Middle frontal gyrus (tissue), 1 donor: ENCODE measurements at regions not wholly inside any gene's neighbourhood (a gene's known extent, or its start where the extent isn't known, plus 50 kb on each side); places are given as distances from the start of the nearest gene placed in this dataset.
"Not testable (repeated sequence)": the region's sequence is repeated elsewhere in the genome, so short reads cannot be mapped to it uniquely, and the experiment has no call there.

ENCODE experiments used
- DNase-seq: peaks from one replicate; pipeline ENCODE4 v3.0.0-alpha.2; 2015; ENCODE audit warnings: low spot score; ENCODE audit errors: extremely low spot score

GRCh38 chr1:10938741-10939417, 73.6 kb upstream of the TARDBP start:
- no peak for DNase-seq

DNA sequence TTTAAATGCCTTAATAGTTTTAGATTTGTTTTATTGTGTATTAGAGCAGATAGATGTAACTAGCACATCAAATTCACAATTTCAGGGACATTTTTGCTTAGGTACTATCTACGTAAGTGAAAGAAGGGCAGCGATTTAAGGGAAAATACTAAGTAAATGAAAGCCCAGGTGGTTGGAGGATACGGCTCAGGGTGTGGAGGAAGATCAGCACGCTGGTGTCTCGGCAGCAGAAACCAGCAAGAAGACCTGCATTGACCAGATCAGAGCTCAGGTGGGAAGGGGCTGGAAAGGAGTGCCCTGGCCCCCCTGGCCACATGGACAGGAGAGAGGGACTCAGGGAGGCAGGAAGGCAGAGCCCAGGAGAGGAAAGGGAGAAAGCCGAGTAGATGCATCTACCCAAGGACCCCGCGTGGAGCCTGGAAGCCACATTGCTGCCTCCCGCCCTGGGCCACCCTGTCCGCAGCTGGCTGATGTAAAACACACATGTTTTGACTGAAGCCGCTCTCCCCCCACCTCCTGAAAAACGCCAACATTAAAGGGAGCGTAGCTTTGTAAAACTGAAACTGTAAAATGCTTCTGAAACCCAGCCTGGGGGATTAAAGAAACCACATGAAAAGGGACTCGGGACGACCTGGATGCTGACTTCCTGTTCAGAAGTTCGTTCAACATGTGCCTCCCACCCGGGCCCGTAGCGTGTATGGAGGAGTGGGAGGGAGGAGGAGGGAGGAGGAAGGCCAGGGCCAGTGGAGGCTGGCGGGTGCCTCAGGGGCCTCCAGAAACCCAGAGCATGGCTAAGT, 72.6 kb upstream of the TARDBP start:
- DNase-seq, result no peak

- no peak for DNase-seq
Measured at GRCh38 chr1:10940451-10940804, 72.0 kb upstream of the TARDBP start.

DNA sequence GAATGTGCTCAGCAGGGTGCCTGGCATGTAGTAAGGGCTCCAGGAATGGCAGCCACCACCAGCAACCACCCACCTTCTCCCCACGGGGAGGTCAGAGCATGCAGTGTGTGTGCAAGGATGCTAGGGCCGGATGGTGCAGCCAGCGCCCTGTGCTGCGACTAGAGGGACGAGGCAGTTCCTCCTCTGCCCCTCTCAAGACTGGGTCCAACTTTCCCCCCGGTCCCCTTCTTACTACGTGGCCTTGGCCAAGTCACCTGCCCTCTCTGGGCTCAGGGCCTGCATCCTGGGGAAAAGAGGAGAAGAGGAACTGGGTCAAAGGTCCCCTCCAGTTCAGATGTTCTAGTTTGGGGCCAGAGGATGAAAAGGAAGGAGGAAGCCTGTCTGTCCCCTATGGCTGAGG, 71.6 kb upstream of the TARDBP start:
- no peak for DNase-seq

DNA sequence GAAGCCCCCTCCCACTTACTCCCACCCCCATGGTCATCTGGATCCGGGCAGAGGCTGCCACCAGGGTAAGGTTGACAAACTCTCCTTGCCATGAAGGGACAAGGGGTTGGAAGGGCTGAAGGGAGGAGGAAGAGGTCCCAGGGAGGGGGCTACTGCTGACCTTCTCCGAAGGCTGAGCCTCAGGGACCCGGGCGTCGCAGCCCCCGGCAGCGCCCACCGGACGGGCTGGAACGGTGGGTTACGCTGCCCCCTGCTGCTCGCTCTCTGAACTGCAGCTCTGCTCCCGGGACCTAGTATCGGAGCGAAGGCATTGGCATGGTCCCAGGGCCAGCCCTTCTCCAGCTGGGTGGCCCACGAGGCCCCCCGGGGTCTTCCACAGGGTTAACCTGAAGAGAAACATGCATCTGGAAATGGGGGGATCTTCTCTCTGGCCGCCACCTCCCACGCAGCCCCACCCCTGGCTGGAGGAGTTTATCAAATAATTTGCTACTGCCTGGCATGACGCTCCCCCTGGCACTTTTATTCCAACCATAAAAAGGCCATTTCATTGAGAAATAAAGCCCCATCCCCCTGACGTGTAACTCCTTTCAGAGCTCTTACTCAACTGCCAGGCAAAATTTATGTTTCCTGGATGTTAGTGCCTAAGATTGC, 70.4 kb upstream of the TARDBP start:
- DNase-seq, result no peak

DNA sequence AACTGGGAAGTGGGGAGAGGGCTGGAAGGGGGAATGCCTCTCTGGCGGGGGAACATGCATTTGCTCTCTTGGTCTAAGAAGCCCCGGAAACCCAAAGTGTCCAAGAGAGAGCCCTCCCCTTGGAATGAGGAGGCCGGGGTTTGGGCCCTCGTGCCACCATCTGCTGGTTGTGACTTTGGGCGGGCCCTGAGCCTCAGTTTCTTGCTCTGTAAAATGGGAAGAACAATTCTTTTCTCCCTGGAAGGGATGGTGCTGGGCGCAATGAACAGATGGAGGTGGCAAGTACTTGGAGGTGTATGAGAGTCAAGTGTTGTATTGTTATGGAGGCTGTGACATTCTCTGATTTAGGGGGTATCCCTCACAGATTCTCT, 69.9 kb upstream of the TARDBP start:
- no peak for DNase-seq

GRCh38 chr1:10943041-10943440, 69.4 kb upstream of the TARDBP start:
- DNase-seq, result no peak

DNA sequence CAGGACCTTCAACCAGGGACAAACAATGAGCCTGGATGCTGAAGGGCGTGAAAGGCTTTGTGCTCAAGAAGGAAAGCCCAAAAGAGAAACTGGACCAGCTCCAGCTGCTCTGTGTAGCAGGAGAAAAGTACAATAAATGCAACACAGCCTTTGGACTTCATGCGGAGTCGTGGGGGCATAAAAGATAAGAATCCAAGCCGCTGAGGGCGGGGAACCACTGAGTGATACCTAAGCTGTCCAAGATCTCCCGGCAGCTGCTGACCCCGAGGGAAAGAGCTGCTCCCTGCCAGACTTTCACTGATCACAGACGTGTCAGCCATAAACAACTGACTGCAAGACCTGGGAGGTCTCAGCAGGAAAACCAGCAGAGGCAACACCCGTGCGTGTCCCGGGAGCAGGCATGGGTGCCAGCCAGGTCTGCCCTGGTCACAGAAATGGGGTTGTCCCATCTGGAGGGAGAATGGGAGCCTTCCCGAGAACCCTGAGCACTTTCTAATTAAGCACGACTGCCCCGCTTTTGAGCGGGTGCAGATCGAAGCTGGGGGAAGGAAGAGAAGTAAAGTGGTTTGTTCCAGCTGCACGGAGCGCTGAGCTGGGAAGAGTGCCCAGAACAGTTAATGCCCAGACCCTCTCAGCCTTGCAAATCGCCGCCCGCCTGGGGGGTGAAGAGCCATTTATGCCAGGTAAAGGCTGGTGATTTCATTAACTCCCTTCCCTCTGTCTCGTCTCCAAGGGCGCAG, 68.3 kb upstream of the TARDBP start:
- DNase-seq, result no peak

DNA sequence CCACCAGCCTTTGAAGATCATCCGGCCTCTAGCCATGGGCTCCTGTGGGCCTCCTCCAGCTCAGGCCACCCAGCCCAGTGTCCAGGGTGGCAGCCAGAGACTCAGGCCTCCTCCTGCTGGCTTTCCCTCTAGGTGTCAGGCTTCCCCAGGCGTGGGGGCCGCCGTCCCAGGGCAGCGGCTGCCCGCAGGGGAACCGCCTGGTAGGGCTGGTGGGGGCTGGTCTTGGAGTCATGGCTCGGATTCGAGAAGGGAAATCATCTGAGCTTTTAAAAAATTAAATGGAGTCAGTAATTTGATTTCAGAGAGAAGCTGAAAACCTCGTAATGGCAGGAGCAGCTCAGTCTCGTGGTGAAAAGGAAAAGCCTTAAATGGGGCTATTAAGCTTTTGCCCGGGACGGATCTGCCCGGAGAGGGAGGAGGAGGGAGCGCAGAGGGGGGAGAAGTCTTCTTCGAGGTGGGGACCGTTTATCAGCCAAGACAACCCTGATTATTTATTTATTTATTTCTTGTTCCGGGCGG, 66.4 kb upstream of the TARDBP start:
- DNase-seq, result no peak

DNA sequence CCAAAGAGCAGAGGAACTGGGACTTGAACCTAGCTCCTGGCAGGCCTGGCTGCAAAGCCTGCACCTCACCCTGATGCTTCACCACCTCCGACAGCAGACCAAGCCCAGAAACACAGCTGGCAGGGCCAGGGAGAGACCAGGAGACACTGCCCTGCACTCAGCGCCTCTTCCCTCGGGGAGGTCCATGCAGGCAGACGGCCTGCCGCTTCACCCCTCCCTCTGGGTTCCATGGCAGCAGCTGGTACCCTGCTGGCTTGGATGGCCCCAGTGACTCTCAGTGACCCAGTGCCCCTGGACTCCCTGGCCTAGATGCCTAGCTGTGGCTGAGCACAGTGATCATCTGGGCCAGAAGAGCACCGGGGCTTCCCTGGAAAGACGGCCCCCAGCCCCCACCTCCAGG, 65.3 kb upstream of the TARDBP start:
- no peak for DNase-seq

DNA sequence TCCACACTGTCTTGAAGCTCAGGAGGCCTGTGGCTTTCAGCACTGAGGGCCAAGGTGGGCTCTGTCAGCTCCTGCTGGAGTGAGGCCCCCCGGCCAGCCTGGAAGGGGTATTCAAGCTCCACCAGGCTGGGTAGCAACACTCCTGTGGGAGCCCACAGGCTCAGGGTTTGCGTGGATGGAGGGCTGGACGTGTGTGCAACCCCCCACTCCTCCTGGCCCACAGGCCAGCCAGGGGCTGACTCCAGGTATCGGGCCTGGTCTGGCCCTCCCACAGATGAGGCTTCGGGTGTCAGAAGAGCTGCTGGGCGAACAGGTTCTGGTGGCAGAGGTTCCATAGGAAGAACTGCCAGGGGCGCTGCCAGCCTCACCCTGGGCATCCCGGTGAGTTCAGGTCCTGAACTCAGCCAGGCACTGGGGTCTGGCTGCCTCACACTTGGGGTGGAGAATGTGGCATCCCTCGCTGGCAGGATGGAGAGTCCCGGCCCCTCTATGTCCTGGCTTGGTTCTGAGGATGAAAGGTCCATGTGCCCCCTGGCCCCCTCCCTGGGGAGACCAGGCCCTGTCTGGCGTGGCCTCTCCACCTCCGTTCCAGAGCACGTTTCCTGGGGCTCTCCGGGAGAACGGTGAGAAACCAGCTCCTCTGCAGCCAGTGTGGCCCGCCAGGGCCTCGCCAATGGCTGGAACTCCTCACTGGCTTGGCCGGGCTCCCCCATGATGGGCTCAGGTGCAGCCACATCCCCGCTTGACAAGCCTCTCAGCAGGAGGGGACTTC, 64.6 kb upstream of the TARDBP start:
- no peak for DNase-seq

DNA sequence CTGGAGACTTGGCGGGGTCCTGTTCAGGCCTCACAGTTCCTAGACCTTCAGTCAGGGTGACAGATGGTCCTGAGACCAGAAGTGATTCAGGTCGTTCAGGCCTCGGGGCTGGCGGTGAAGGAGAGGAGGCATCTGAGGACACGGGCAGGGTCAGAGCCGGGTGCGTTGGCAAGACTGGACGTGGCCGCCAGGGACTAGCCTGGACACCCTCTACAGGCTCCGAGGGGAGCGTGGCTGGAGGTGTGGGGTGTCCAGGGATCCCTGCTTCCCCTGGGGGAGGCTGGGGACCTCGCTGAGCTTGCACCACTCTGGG, 64.0 kb upstream of the TARDBP start:
- DNase-seq, result no peak

GRCh38 chr1:10950316-10951172, 61.9 kb upstream of the TARDBP start:
- no peak for DNase-seq

GRCh38 chr1:10951298-10951697, 61.2 kb upstream of the TARDBP start:
- not testable (repeated sequence) for DNase-seq

DNA sequence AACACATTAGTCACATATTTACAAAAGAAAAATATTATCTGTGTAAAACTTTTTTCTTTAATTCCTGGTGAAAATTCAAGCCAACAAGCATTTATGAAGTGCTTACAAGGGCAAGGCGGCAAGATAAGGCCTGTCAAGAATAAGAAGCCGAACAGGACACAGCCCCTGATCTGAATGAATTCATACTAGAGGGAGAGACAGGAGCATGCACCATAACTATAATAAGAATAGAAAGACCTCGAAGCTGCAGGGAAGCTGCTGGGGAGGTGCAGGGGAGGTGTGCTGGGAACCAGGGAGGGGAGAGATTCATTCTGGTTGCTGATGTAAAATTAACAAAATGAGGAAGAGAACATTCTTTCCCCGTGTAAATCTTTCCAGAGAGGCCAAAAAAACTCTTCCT, 60.5 kb upstream of the TARDBP start:
- no peak for DNase-seq

DNA sequence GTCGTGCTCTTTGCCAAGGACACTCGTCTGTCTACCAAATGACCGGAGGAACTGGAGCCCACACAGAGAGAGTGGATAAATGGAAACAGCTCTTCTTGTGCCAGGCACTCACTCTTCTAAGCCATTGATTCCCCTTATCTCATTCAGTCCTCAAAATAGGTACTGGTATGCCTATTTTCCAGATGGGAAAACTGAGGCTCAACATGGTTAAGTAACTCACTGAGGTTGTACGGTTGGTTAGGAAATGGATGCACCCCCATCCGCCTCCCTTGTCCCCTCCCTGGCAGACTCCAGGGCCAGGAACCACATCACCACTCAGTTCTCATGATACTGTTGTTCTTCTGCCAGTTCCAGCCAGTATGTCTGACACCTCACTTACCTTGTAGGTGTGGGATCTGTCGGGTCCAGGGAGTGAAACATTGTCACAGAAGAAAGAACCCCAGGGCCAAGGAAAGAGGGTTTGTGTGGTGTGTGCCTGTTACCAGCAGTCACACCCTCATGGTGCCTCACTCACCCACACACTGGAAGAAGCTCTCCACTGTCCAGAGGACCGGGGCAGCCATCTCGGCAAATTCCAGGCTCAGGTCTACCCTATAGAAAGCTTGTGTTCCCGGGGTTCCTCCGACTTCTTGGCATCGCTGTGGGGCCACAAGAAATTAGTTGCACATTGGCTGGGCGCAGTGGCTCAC, 58.8 kb upstream of the TARDBP start:
- DNase-seq, result no peak

DNA sequence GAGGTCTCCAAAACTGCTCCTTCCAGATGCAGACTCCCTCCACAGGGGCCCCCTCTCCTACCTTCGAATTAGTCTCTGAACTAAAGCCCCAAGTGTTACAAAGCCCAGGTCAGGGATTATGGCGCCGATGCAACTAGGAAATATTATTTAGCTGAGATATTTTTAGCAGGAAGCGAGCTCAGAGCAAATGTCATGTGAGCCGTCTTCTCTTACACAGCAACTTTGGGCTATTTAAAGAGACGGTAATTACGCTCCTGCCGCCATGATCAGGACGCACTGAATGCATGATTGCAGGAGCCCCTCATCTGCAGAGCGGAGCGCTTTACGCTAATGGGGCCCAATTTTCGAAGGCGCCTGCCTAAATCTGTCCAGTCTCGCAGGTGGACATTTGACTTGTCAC, 55.3 kb upstream of the TARDBP start:
- no peak for DNase-seq

GRCh38 chr1:10958614-10959013, 53.8 kb upstream of the TARDBP start:
- DNase-seq, result no peak

GRCh38 chr1:10960411-10961299, 51.8 kb upstream of the TARDBP start:
- peak; percentile 55 for DNase-seq
